ENCODE measurements at regions not wholly inside any gene's neighbourhood (a gene's known extent, or its start where the extent isn't known, plus 50 kb on each side); places are given as distances from the start of the nearest gene placed in this dataset.
"Not testable (repeated sequence)": the region's sequence is repeated elsewhere in the genome, so short reads cannot be mapped to it uniquely, and the experiment has no call there.

DNA sequence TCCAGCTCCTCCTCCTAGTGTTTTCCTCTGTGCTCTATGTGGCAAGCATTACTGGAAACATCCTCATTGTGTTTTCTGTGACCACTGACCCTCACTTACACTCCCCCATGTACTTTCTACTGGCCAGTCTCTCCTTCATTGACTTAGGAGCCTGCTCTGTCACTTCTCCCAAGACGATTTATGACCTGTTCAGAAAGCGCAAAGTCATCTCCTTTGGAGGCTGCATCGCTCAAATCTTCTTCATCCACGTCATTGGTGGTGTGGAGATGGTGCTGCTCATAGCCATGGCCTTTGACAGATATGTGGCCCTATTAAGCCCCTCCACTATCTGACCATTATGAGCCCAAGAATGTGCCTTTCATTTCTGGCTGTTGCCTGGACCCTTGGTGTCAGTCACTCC is 64.0 kb downstream of the OR4F15 start:
- H3K36me3 ChIP-seq (replicated peaks); DNase-seq; H3K27me3 ChIP-seq (replicated peaks); H3K4me3 ChIP-seq (ENCODE audit: low read depth, low read length); H3K27ac ChIP-seq; in situ Hi-C loops (cut with HindIII; ENCODE audit: low pct_ligation_motif_present, low sequenced_read_pairs): not testable (repeated sequence)

DNA sequence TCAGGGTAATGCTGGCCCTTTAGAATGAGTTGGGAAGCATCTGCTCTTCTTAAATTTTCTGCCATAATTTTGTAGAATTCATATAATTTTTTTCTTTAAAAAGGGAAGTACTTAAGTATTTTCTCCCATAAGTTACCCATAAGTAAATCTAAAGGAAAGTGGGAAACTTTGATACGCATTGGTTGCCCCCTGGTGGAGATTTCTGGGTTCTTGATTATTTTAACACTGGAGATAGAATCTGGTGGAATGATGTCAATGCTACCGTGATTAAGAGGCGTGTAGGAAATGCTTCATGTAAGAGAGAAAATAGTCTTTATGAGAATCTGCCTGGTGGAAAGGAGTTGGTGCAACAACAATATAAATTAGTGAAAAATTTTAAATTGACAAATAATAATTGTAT is 65.6 kb downstream of the OR4F15 start:
- H3K36me3 ChIP-seq (replicated peaks); DNase-seq; in situ Hi-C loops (cut with HindIII; ENCODE audit: low pct_ligation_motif_present, low sequenced_read_pairs); H3K4me3 ChIP-seq (ENCODE audit: low read depth, low read length); H3K27ac ChIP-seq; H3K27me3 ChIP-seq (replicated peaks): not testable (repeated sequence)
- TF ChIP-seq, protein P1, sequence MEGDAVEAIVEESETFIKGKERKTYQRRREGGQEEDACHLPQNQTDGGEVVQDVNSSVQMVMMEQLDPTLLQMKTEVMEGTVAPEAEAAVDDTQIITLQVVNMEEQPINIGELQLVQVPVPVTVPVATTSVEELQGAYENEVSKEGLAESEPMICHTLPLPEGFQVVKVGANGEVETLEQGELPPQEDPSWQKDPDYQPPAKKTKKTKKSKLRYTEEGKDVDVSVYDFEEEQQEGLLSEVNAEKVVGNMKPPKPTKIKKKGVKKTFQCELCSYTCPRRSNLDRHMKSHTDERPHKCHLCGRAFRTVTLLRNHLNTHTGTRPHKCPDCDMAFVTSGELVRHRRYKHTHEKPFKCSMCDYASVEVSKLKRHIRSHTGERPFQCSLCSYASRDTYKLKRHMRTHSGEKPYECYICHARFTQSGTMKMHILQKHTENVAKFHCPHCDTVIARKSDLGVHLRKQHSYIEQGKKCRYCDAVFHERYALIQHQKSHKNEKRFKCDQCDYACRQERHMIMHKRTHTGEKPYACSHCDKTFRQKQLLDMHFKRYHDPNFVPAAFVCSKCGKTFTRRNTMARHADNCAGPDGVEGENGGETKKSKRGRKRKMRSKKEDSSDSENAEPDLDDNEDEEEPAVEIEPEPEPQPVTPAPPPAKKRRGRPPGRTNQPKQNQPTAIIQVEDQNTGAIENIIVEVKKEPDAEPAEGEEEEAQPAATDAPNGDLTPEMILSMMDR (IDR thresholded peaks at IDR 0.05; ENCODE audit: low read depth, low read length, missing control alignments): peak; percentile 25

- H3K36me3 ChIP-seq (replicated peaks); H3K27me3 ChIP-seq (replicated peaks); DNase-seq; H3K4me3 ChIP-seq (ENCODE audit: low read depth, low read length); in situ Hi-C loops (cut with HindIII; ENCODE audit: low pct_ligation_motif_present, low sequenced_read_pairs); H3K27ac ChIP-seq: not testable (repeated sequence)
These were observed 100.6 kb downstream of the OR4F15 start for GRCh38 chr15:101912349-101913287.

GRCh38 chr15:101924554-101924953 is 112.6 kb downstream of the OR4F15 start:
- H3K4me3 ChIP-seq (ENCODE audit: low read depth, low read length); H3K36me3 ChIP-seq (replicated peaks); in situ Hi-C loops (cut with HindIII; ENCODE audit: low pct_ligation_motif_present, low sequenced_read_pairs); DNase-seq; H3K27me3 ChIP-seq (replicated peaks); H3K27ac ChIP-seq: not testable (repeated sequence)

DNA sequence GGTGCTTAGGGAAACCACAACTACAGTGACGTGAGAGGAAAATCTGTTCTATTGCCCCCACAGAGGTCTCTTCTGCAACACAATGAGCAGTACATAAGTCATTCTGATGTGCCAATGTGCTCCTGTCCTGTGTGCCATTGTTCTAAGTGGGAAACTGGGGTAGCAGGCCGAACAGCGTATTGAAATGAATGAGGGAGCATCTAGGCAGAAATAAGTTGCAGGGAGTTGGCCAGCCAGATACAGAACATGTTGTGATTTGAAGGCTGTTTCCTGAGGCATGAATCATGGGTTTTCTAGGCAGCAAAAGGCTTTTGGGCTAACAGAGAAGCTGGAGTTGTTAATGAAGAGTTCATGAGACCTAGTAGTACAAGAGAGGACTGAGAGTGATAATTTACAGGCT is 122.5 kb downstream of the OR4F15 start:
- DNase-seq; H3K36me3 ChIP-seq (replicated peaks); H3K27me3 ChIP-seq (replicated peaks); H3K27ac ChIP-seq; H3K4me3 ChIP-seq (ENCODE audit: low read depth, low read length); in situ Hi-C loops (cut with HindIII; ENCODE audit: low pct_ligation_motif_present, low sequenced_read_pairs): not testable (repeated sequence)

GRCh38 chr15:101937362-101937761 is 125.4 kb downstream of the OR4F15 start:
- in situ Hi-C loops (cut with HindIII; ENCODE audit: low pct_ligation_motif_present, low sequenced_read_pairs); H3K36me3 ChIP-seq (replicated peaks); H3K4me3 ChIP-seq (ENCODE audit: low read depth, low read length); DNase-seq; H3K27ac ChIP-seq; H3K27me3 ChIP-seq (replicated peaks): not testable (repeated sequence)

DNA sequence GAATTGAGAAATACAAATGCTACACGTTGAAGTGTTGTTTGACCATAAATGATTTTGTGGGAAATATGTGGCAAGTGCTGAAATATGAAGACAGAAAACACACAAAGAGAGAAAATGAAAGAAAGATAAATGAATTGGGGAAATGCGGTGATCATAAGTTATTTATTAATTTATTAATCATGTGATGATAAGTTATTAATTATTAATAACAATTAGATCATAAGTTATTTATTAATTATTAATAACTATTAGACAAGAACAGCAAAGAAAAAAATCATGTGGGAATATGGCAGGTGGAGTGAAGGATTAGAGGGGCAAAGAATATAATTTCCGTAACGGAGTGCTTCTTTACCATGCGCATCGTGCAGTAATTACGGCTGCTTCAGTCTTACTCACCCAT is 126.6 kb downstream of the OR4F15 start:
- DNase-seq; H3K36me3 ChIP-seq (replicated peaks); H3K27me3 ChIP-seq (replicated peaks); in situ Hi-C loops (cut with HindIII; ENCODE audit: low pct_ligation_motif_present, low sequenced_read_pairs); H3K4me3 ChIP-seq (ENCODE audit: low read depth, low read length); H3K27ac ChIP-seq: not testable (repeated sequence)

GRCh38 chr15:101945896-101946295 is 133.9 kb downstream of the OR4F15 start:
- H3K36me3 ChIP-seq (replicated peaks); H3K27ac ChIP-seq; H3K27me3 ChIP-seq (replicated peaks); in situ Hi-C loops (cut with HindIII; ENCODE audit: low pct_ligation_motif_present, low sequenced_read_pairs); H3K4me3 ChIP-seq (ENCODE audit: low read depth, low read length); DNase-seq: not testable (repeated sequence)

GRCh38 chr15:101948491-101949010 is 136.5 kb downstream of the OR4F15 start:
- in situ Hi-C loops (cut with HindIII; ENCODE audit: low pct_ligation_motif_present, low sequenced_read_pairs); DNase-seq; H3K36me3 ChIP-seq (replicated peaks); H3K27me3 ChIP-seq (replicated peaks); H3K27ac ChIP-seq; H3K4me3 ChIP-seq (ENCODE audit: low read depth, low read length): not testable (repeated sequence)

GRCh38 chr15:101949380-101950065 is 137.5 kb downstream of the OR4F15 start:
- H3K36me3 ChIP-seq (replicated peaks); H3K4me3 ChIP-seq (ENCODE audit: low read depth, low read length); DNase-seq; H3K27ac ChIP-seq; in situ Hi-C loops (cut with HindIII; ENCODE audit: low pct_ligation_motif_present, low sequenced_read_pairs); H3K27me3 ChIP-seq (replicated peaks): not testable (repeated sequence)

DNA sequence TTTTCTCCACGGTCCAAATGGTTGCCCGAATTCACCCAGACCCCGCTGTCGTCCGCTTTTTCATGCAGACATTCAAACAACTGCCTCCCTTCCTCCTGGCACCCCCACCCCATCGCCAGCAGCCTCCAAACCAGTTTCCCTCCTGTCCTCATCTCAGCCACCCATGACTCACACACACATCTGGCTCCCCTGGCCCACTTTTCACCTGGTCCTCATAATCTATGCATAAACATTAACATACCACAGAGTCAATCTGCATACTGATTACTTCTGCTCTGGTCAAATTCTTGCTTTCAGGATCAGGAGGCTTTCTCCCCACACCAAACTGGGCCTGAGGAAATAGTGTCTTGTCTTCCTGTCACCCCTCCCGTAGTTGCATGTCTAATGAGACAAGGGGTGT is 142.0 kb downstream of the OR4F15 start:
- H3K27ac ChIP-seq; H3K4me3 ChIP-seq (ENCODE audit: low read depth, low read length); in situ Hi-C loops (cut with HindIII; ENCODE audit: low pct_ligation_motif_present, low sequenced_read_pairs); H3K27me3 ChIP-seq (replicated peaks); DNase-seq; H3K36me3 ChIP-seq (replicated peaks): not testable (repeated sequence)

- H3K36me3 ChIP-seq (replicated peaks); H3K27ac ChIP-seq; in situ Hi-C loops (cut with HindIII; ENCODE audit: low pct_ligation_motif_present, low sequenced_read_pairs); H3K4me3 ChIP-seq (ENCODE audit: low read depth, low read length); H3K27me3 ChIP-seq (replicated peaks); DNase-seq: not testable (repeated sequence)
These were observed 143.8 kb downstream of the OR4F15 start for GRCh38 chr15:101955840-101956239.

- H3K4me3 ChIP-seq (ENCODE audit: low read depth, low read length); H3K27me3 ChIP-seq (replicated peaks); in situ Hi-C loops (cut with HindIII; ENCODE audit: low pct_ligation_motif_present, low sequenced_read_pairs); DNase-seq; H3K27ac ChIP-seq; H3K36me3 ChIP-seq (replicated peaks): not testable (repeated sequence)
These were observed 146.7 kb downstream of the OR4F15 start for GRCh38 chr15:101958656-101959055.
